ENCODE measurements at regions not wholly inside any gene's neighbourhood (a gene's known extent, or its start where the extent isn't known, plus 50 kb on each side); places are given as distances from the start of the nearest gene placed in this dataset.

GRCh38 chr10:106338486-106338885, 826.0 kb downstream of the SORCS1 start:
- TF ChIP-seq CTCF (IDR thresholded peaks at IDR 0.05) (no peak), EP300 (IDR thresholded peaks at IDR 0.05) (no peak)
